Neural cell (in vitro differentiated cells): ENCODE measurements at regions not wholly inside any gene's neighbourhood (a gene's known extent, or its start where the extent isn't known, plus 50 kb on each side); places are given as distances from the start of the nearest gene placed in this dataset.

Source experiments
- H2AFZ ChIP-seq: fragments of 200-600, 300-800 bp; sonication (generic), shearing (Covaris generic); 2 replicates; pipeline ENCODE4 v1.6.0; 2014; ENCODE audit warnings: low read depth, mild to moderate bottlenecking, antibody characterized with exemption, low read length, moderate library complexity
- H3F3A ChIP-seq: fragments of 200-600 bp; shearing (Covaris generic); 2 replicates; pipeline ENCODE4 v1.6.1; 2016; ENCODE audit warnings: mild to moderate bottlenecking, moderate library complexity, mixed read lengths, antibody characterized with exemption, low read length; ENCODE audit not compliant: insufficient read depth, poor library complexity, severe bottlenecking
- H3K27ac ChIP-seq: fragments of 200-600, 300-800 bp; sonication (generic), shearing (Covaris generic); 2 replicates; pipeline ENCODE4 v1.5.1; 2014; ENCODE audit warnings: mild to moderate bottlenecking, low read length, moderate library complexity
- H3K27me3 ChIP-seq: fragments of 300-800, 200-600 bp; sonication (generic), shearing (Covaris generic); 2 replicates; pipeline ENCODE4 v1.6.0; 2014; ENCODE audit warnings: mild to moderate bottlenecking, low read depth, low read length, moderate library complexity; ENCODE audit not compliant: insufficient read depth
- H3K36me3 ChIP-seq: fragments of 300-800, 200-600 bp; sonication (generic), shearing (Covaris generic); 2 replicates; pipeline ENCODE4 v1.5.1; 2014; ENCODE audit warnings: mild to moderate bottlenecking, antibody characterized with exemption, low read length, moderate library complexity; ENCODE audit not compliant: insufficient read depth
- H3K4me2 ChIP-seq: fragments of 300-800, 200-600 bp; sonication (generic), shearing (Covaris generic); 2 replicates; pipeline ENCODE4 v1.6.0; 2014; ENCODE audit warnings: mild to moderate bottlenecking, low read length
- H3K4me3 ChIP-seq: fragments of 300-800, 200-600 bp; sonication (generic), shearing (Covaris generic); 2 replicates; pipeline ENCODE4 v1.5.1; 2014; ENCODE audit warnings: mild to moderate bottlenecking, low read length, moderate library complexity
- H3K79me2 ChIP-seq: fragments of 200-600 bp; shearing (Covaris generic); replicated peaks from 2 replicates; pipeline ENCODE4 v1.6.0; 2014; ENCODE audit warnings: mild to moderate bottlenecking, low read length, moderate library complexity; ENCODE audit not compliant: insufficient read depth
- H3K9ac ChIP-seq: fragments of 300-800, 200-600 bp; sonication (generic), shearing (Covaris generic); 2 replicates; pipeline ENCODE4 v1.6.1; 2016; ENCODE audit warnings: mild to moderate bottlenecking, low read length, mixed read lengths
- H3K9me2 ChIP-seq: fragments of 200-600 bp; shearing (Covaris generic); 2 replicates; pipeline ENCODE4 v1.6.1; 2016; ENCODE audit warnings: mild to moderate bottlenecking, low read length, mixed read lengths; ENCODE audit not compliant: insufficient read depth
- H3K9me3 ChIP-seq: fragments of 200-600, 300-800 bp; sonication (generic), shearing (Covaris generic); 2 replicates; pipeline ENCODE4 v1.6.1; 2016; ENCODE audit warnings: mild to moderate bottlenecking, mixed run types, low read length, moderate library complexity, mixed read lengths
- H4K20me1 ChIP-seq: fragments of 200-600 bp; shearing (Covaris generic); 2 replicates; pipeline ENCODE4 v1.6.1; 2016; ENCODE audit warnings: mild to moderate bottlenecking, mixed run types; ENCODE audit not compliant: insufficient read depth
- EP300 ChIP-seq: fragments of 450-650 bp; conservative IDR thresholded peaks from 2 replicates; pipeline ENCODE4 v1.6.1; 2014; ENCODE audit warnings: antibody characterized with exemption, mild to moderate bottlenecking, moderate library complexity; ENCODE audit not compliant: poor library complexity, severe bottlenecking
- EZH2 ChIP-seq: fragments of 200-600, 300-800 bp; shearing (Covaris generic), sonication (generic); IDR thresholded peaks from 2 replicates; pipeline ENCODE4 v1.6.1; 2014; ENCODE audit warnings: antibody characterized with exemption, low read length, borderline replicate concordance, mild to moderate bottlenecking; ENCODE audit not compliant: insufficient read depth, poor library complexity, severe bottlenecking
- MXI1 ChIP-seq: fragments of 450-650 bp; conservative IDR thresholded peaks from 2 replicates; pipeline ENCODE4 v1.6.1; 2014; ENCODE audit warnings: antibody characterized with exemption, mild to moderate bottlenecking; ENCODE audit not compliant: poor library complexity, severe bottlenecking
- POLR2AphosphoS5 ChIP-seq: IDR thresholded peaks from 2 replicates; pipeline ENCODE4 v1.6.1; 2012
- RAD21 ChIP-seq: fragments of 450-650 bp; conservative IDR thresholded peaks from 2 replicates; pipeline ENCODE4 v1.6.1; 2014; ENCODE audit warnings: antibody characterized with exemption, mild to moderate bottlenecking, moderate library complexity
- SMC3 ChIP-seq: fragments of 450-650 bp; conservative IDR thresholded peaks from 2 replicates; pipeline ENCODE4 v1.6.1; 2014; ENCODE audit warnings: antibody characterized with exemption, mild to moderate bottlenecking, moderate library complexity; ENCODE audit not compliant: poor library complexity
- TAF1 ChIP-seq: IDR thresholded peaks from 2 replicates; pipeline ENCODE4 v1.6.1; 2012; ENCODE audit warnings: low read depth
- TF ChIP-seq, protein P1 (sequence below): fragments of 450-650 bp; IDR thresholded peaks from 2 replicates; pipeline ENCODE4 v1.5.1; 2014; ENCODE audit warnings: antibody characterized with exemption, mild to moderate bottlenecking, moderate library complexity; ENCODE audit not compliant: poor library complexity, severe bottlenecking
- TF ChIP-seq, protein P2 (sequence below): IDR thresholded peaks from 2 replicates; pipeline ENCODE4 v1.6.1; 2012; ENCODE audit warnings: borderline replicate concordance

DNA sequence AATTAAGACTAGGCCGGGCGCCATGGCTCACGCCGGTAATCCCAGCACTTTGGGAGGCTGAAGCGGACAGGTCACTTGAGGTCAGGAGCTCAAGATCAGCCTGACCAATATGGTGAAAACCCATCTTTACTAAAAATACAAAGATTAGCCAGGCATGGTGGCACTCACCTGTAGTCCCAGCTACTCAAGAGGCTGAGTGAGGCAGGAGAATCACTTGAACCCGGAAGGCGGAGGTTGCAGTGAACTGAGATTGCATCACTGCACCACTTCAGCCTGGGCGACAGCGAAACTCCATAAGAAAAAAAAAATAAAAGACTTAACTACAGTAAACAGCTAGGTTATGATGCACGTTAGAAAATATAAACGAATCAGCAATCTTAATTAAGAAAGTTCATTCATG, 216.0 kb upstream of the TEX13C start:
- H3F3A ChIP-seq: no peaks in the 10 kb centered on the region
- no peaks in the 10 kb centered on the region for H3K9me2 ChIP-seq
- H2AFZ ChIP-seq: no peak overlapping the region
- TF ChIP-seq EZH2 (no peak), MXI1 (no peak)
- TF ChIP-seq, protein P1, sequence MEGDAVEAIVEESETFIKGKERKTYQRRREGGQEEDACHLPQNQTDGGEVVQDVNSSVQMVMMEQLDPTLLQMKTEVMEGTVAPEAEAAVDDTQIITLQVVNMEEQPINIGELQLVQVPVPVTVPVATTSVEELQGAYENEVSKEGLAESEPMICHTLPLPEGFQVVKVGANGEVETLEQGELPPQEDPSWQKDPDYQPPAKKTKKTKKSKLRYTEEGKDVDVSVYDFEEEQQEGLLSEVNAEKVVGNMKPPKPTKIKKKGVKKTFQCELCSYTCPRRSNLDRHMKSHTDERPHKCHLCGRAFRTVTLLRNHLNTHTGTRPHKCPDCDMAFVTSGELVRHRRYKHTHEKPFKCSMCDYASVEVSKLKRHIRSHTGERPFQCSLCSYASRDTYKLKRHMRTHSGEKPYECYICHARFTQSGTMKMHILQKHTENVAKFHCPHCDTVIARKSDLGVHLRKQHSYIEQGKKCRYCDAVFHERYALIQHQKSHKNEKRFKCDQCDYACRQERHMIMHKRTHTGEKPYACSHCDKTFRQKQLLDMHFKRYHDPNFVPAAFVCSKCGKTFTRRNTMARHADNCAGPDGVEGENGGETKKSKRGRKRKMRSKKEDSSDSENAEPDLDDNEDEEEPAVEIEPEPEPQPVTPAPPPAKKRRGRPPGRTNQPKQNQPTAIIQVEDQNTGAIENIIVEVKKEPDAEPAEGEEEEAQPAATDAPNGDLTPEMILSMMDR: no peak
- no peaks in the 10 kb centered on the region for H3K36me3 ChIP-seq
- no peak overlapping the region for H3K4me2 ChIP-seq
- H3K4me3 ChIP-seq: no peak overlapping the region
- H4K20me1 ChIP-seq: no peaks in the 10 kb centered on the region
- no peak overlapping the region for H3K9ac ChIP-seq
- no peaks in the 10 kb centered on the region for H3K27me3 ChIP-seq
- no peak overlapping the region for H3K27ac ChIP-seq
- no peaks in the 10 kb centered on the region for H3K79me2 ChIP-seq
- no peaks in the 10 kb centered on the region for H3K9me3 ChIP-seq

DNA sequence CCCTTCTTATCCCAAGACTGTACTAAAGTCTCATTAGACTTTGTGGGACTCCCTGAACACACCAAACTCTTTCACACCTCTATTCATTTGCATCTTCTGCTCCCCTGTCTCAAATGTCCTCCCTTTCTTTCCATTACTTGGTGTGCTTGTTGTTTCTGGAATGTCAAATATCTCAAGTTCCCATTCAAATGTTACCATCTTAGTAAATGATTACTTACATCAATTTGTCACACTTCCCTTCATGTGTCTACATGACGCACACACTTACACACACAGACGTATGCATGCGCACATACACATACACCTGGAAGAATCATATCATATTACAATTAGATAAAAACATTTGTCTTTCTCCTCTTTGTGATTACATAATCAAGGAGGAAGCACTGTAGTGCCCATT, 210.8 kb upstream of the TEX13C start:
- Histone ChIP-seq H3K36me3 (no peaks in the 10 kb centered on the region), H3K9ac (no peak overlapping the region), H3K79me2 (no peaks in the 10 kb centered on the region), H3K27me3 (no peaks in the 10 kb centered on the region), H3K4me3 (no peak overlapping the region), H2AFZ (no peak overlapping the region), H3K27ac (no peak overlapping the region), H3K9me2 (no peaks in the 10 kb centered on the region), H4K20me1 (no peaks in the 10 kb centered on the region), H3F3A (no peaks in the 10 kb centered on the region), H3K9me3 (no peaks in the 10 kb centered on the region), H3K4me2 (no peak overlapping the region)
- TF ChIP-seq POLR2AphosphoS5: no peak
- no peak for TF ChIP-seq MXI1
- TF ChIP-seq TAF1: no peak
- no peak for TF ChIP-seq EZH2
- no peak for TF ChIP-seq RAD21
- TF ChIP-seq, protein P1: no peak
- no peak for TF ChIP-seq EP300
- TF ChIP-seq, protein P2, sequence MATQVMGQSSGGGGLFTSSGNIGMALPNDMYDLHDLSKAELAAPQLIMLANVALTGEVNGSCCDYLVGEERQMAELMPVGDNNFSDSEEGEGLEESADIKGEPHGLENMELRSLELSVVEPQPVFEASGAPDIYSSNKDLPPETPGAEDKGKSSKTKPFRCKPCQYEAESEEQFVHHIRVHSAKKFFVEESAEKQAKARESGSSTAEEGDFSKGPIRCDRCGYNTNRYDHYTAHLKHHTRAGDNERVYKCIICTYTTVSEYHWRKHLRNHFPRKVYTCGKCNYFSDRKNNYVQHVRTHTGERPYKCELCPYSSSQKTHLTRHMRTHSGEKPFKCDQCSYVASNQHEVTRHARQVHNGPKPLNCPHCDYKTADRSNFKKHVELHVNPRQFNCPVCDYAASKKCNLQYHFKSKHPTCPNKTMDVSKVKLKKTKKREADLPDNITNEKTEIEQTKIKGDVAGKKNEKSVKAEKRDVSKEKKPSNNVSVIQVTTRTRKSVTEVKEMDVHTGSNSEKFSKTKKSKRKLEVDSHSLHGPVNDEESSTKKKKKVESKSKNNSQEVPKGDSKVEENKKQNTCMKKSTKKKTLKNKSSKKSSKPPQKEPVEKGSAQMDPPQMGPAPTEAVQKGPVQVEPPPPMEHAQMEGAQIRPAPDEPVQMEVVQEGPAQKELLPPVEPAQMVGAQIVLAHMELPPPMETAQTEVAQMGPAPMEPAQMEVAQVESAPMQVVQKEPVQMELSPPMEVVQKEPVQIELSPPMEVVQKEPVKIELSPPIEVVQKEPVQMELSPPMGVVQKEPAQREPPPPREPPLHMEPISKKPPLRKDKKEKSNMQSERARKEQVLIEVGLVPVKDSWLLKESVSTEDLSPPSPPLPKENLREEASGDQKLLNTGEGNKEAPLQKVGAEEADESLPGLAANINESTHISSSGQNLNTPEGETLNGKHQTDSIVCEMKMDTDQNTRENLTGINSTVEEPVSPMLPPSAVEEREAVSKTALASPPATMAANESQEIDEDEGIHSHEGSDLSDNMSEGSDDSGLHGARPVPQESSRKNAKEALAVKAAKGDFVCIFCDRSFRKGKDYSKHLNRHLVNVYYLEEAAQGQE: no peak
- no peak for TF ChIP-seq SMC3
